ENCODE measurements at regions not wholly inside any gene's neighbourhood (a gene's known extent, or its start where the extent isn't known, plus 50 kb on each side); places are given as distances from the start of the nearest gene placed in this dataset.

DNA sequence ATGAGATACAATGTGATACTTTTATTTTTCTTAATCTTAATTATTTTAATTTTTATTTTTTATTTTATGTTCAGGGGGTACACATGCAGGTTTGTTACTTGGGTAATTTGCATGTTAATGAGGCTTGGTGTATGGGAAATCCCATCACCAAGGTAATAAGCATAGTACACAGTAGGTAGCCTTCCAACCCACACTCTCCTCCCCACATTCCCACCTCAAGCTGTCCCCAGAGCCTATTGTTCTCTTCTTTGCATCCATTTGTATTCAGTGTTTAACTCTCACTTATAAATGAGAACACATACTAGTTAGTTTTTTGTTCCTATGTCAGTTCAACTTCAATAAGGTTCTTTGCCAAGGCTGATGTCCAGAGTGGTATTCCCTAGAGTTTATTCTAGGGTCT lies 1375.4 kb downstream of the NSUN3 start:
- TF ChIP-seq, protein P1, sequence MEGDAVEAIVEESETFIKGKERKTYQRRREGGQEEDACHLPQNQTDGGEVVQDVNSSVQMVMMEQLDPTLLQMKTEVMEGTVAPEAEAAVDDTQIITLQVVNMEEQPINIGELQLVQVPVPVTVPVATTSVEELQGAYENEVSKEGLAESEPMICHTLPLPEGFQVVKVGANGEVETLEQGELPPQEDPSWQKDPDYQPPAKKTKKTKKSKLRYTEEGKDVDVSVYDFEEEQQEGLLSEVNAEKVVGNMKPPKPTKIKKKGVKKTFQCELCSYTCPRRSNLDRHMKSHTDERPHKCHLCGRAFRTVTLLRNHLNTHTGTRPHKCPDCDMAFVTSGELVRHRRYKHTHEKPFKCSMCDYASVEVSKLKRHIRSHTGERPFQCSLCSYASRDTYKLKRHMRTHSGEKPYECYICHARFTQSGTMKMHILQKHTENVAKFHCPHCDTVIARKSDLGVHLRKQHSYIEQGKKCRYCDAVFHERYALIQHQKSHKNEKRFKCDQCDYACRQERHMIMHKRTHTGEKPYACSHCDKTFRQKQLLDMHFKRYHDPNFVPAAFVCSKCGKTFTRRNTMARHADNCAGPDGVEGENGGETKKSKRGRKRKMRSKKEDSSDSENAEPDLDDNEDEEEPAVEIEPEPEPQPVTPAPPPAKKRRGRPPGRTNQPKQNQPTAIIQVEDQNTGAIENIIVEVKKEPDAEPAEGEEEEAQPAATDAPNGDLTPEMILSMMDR (IDR thresholded peaks at IDR 0.05; ENCODE audit: insufficient read depth, low read length, poor library complexity, severe bottlenecking), result no peak
- TF ChIP-seq EZH2phosphoT487 (conservative IDR thresholded peaks at IDR 0.05; ENCODE audit: low read length), result no peak
